IMR-90 (cell line): ENCODE measurements at regions not wholly inside any gene's neighbourhood (a gene's known extent, or its start where the extent isn't known, plus 50 kb on each side); places are given as distances from the start of the nearest gene placed in this dataset.

Source experiments
- CTCF ChIP-seq: conservative IDR thresholded peaks from 2 replicates; pipeline ENCODE4 v1.5.1; 2012; ENCODE audit warnings: mild to moderate bottlenecking, low read depth, low read length, improper control_type of control experiment
- POLR2A ChIP-seq: IDR thresholded peaks from 2 replicates; pipeline ENCODE4 v1.6.1; 2012; ENCODE audit warnings: mild to moderate bottlenecking, low read depth, low read length

DNA sequence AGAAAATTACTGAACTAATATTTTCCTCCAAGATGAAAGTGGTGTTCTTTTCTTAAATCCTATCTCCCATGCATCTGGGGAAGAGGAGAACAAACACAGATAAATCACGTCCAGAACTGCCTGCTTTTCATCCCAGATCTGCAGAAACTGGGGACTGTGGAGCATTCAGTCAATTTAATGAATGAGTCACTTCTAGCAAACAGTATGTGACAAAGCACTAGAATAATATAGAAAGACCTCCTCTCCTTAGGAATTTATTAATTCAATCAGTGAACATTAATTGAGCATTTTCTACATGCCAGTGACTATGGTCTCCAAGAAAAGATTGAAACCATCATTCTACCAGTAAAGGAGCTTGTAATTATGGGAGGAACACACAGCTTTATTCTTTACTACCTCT lies 693.4 kb upstream of the ID2 start:
- TF ChIP-seq CTCF (no peak), POLR2A (no peak)
